ENCODE measurements at regions not wholly inside any gene's neighbourhood (a gene's known extent, or its start where the extent isn't known, plus 50 kb on each side); places are given as distances from the start of the nearest gene placed in this dataset.

DNA sequence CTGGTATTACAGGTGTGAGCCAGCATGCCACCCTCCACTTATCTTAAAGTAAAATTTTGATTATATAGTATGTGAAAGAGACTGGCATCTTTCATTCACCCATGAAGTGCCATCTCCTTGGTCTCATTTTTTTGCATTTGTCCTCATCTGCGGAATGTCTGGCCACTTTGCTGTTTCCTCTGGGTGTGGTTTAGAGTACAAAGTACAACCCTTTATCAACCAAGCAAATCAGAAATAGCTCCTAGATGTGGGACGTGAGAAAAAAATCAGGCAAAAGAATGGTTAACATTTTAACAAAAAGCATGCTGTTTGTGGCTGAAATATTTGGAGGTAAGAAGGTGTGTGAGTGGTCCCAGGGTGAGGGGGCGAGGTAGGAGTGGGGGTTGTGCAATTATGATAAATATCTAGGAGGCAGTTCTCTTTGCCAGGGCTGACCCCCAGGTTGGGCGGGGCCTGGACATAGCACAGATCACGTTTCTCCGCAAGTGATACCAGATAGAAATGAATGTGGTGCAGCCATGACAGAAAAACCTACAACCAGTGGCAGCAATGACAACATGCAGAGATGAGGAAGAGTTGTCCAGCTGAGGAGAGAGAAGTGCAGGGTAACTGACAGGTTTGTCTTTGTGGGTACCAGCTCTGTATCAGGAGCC lies 115.8 kb upstream of the SERTAD2 start:
- DNase-seq (ENCODE audit: low read depth) = no peak

DNA sequence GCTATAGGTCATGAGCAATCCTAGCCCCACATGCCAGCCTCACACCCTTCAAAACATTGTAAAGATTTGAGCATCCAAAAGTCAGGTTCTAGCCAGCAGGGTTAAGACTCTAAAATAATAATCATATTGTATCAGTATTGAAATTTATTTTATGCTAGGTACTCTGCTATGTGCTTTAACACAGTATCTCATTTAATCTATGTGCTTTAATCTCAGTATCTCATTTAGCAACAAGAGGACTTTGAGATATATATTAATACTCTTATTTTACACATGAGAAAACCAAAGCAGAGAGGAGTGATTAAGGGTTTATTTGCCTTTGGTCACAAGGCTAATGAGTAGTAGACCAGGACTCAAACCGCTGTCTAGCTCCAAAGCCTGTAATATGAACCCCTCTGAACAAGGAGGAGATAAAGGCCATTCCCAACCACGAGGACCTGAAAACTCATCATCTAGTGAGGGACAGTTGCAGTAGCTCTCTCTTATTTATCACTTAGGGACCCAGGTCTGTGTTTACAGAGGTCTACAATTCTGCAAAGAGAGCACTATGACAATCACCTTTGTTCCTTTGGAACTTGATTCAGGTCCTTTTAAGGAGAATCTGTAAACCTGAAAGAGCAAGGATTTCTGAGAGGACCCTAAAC lies 116.5 kb upstream of the SERTAD2 start:
- no peak for DNase-seq (ENCODE audit: low read depth)

DNA sequence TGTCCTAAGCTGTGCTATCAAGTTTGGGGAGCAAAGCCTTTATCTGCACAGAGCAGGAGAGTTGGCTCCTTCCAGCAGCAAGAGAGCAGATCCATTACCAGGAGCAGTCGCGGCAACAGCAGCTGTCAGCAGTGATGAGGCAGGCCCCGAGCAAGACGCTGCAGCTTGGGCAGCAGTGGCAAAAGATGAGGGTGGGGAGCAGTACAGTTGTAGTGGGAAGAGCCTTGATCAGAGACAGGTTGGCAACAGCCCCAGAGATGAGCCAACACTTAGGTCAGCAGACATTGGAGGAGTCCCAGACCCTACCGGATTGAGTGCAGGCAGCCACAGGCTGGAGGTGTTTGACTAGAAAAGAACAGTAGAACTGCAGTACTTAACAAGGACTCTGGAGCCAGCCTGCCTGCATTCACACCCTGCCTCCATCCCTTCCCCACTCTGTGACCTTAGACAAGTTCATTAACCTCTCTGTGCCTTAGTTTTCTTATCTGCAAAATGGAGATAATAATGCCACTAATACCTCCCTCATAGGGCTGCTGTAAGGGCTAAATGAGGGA lies 117.1 kb upstream of the SERTAD2 start:
- DNase-seq (ENCODE audit: low read depth) = no peak

GRCh38 chr2:64771737-64772136 lies 118.0 kb upstream of the SERTAD2 start:
- no peak for DNase-seq (ENCODE audit: low read depth)

DNA sequence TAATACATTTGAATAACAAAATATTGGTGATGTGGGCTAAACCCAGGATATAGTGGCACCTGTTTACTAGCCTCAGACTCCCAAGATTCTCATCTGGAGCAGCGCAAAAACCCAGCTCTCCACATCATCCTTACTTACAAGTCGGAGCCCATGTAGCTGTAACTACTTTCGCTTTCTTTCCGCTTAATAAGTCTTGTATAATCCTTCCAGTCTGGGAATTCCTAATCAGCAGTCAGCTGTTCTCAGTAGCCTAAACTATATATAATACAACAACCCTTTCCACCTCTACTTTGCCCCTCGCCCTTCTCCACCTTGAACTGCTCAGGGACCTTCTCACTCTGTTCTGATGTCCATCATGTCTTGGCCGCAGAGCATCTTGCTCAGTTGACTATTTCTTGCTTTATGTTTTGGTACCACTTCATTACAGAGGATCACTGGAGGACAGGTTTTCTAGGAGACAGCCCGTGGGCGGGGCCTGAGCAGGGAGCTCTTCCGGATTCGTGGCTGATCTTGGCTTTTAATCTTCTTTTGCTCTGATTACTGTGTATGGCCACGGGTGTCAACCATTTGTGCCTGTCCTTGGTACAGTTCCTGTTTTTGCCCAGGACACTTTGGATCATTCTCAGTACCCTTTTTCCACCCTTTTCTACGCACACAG lies 119.9 kb upstream of the SERTAD2 start:
- DNase-seq (ENCODE audit: low read depth) = no peak

DNA sequence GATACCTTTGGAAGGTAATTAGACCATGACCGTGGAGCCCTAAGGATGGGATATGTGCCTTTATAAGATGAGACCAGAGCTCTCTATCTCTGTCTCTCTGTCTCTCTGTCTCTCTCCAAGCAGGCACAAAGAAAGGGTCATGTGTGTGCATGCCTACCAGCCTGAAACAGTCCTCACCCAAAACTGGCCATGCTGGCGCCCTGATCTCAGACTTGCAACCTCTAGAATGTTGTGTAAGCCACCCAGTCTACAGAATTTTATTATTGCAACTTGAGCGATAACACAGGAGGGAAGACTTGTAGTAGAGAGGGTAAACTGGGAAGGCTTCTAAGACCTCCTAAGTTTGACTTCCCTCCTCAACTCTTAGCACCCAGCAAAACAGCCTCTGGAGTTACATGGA lies 124.1 kb upstream of the SERTAD2 start:
- no peak for DNase-seq (ENCODE audit: low read depth)

GRCh38 chr2:64779117-64779690 lies 125.5 kb upstream of the SERTAD2 start:
- DNase-seq (ENCODE audit: low read depth) = no peak

DNA sequence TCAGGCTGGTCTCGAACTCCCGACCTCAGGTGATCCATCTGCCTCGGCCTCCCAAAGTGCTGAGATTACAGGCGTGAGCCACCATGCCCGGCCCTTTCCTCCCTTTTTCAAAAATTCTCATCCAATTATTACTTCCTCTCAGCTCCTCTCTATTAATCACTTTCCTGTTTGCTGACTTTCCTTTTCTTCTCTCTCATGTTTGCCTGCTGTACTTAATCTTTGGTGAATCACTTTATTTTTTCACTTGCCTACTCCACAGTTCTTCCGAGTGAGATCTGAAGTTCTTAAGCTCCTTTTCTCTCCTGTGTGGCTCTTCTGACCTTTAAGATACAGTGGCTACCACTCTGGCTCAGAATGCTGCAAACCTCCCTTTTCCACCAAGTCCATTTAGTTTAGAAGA lies 126.3 kb upstream of the SERTAD2 start:
- no peak for DNase-seq (ENCODE audit: low read depth)

DNA sequence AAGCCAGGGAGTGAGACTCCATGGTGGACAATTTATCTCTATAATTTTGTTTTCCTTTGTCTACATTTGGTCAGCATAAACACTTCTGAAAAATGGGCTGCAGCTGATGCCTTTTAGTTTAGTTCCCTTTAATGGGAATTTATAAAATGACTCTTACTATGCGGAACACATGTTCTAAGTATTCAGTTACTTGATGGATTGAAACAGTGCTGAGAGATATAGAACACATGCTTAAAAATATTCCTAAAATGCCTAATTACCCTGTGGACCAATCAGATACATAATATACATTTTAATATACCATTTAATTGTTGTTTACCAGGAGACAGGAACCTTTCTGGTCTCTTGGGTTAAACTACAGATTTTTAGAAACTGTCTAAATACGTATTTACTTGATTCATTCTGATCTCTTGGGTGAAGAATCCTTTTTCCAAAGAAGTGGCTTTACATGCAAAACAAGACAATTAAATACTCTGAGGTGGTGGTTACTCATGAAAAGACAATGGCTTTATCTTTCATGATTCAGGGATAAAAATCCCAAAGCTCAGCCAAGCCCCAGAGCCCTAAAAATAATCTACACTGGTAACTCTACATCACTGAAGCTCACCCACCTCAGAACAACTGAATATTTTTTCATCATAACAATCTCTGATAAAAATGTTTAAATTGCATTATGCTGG lies 128.1 kb upstream of the SERTAD2 start:
- DNase-seq (ENCODE audit: low read depth) = no peak

DNA sequence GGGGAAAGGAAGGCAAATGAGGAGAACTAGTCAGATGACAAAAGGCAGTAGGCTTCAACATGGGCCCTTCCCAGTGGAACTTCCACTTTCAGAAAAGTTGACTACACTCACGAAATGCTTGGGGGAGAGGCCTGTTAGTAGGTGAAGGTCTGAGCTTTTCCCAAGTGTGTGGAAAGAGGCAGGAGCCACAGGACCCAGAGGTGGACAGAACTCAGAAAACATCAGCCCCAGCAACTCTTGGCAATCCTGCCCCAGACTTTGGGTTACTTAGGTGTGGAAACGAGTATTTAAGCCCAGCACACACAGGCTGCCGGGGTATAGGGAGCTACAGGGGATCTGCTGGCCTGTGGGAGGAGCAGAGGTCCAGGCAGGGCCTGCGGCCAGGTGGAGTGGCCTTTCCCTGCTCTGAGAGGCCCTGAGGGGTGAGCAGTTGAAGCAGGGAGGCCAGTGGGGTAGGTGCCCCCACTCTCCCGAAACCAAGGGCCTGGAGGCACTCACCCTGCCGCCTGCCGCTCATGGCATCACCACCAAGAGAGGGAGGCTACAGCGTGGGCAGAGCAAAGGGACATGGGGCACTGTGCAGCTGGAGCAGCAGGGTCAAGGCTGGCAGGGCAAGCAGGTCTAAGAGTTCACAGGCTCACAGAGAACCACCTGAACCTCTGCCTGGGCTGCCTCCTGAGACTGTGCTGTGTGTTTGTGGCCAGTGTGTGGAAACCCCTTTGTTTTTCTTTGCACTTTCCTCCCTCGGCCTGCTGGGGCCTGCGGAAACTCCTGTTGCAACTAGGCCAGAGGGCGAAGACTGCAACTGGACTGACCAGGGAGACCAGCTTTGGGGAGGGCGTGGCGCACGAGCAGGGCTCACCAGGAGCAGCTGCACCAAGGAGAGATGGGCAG lies 130.7 kb upstream of the SERTAD2 start:
- DNase-seq (ENCODE audit: low read depth) = no peak

DNA sequence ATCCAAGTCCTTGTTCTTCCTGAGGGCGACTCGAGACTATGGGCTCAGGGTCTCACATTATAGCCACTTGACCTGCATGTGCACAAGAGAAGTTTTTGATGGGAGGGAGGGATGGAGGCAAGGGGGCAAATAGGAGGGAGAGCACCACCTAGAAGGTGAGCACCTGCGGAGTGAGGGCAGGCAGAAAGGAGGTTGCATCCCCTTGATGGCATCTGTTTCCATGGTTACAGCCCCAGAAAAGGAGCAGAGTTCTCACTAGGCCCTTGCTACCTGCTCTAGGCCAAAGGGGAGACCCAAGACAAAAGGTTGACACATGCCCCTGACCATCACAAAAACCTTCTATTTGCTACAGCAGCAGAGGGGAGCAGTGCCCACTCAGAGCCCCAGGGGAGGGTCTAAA lies 131.5 kb upstream of the SERTAD2 start:
- no peak for DNase-seq (ENCODE audit: low read depth)

DNA sequence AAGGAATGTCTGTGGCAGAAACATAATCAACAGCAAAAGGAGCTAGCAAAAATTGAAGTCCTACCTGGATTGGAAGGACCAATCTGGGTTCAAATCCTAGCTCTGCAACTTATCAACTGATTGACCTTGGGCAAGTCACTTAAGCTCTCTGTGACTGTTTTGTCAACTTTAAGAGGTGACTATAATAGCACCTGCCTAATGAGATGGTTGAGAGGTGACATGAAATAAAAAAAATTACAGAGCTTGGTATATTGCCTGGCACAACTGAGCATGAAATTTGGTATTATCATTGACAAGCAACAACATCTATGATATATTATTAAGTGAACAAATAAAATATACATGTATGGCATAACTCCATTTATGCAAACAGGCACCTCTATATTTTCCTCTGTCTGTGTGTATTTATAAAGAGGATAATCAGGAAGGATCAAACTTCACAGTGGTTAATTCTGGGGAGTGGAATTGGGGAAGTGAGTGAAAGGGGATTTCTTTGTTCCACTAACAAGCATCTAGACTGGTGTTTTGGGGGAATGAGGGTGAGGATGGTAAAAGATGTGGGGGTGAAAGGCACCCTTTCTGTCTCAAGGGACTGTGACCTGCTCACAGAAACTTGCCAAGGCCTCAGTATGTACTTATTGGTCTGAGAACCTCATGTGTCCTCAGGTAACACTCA lies 132.8 kb upstream of the SERTAD2 start:
- no peak for DNase-seq (ENCODE audit: low read depth)

DNA sequence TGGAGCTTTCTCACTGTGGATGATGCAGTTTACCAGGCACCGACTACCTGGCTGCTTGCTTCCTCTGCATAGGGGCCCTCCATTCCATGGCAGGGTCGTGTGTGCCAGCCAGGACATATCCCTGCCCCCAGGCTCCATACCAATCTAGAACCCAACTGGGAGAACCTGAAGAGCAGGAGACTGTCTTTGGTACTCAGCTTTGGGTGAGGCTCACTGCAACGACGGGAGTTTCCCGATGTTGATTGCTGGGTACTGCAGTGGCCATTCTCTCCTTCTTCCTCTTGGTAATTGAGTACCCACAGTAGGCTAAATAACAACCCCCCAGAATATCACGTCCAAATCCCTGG lies 133.3 kb upstream of the SERTAD2 start:
- DNase-seq (ENCODE audit: low read depth) = no peak

GRCh38 chr2:64787698-64788097 lies 134.0 kb upstream of the SERTAD2 start:
- DNase-seq (ENCODE audit: low read depth) = no peak

- DNase-seq (ENCODE audit: low read depth) = no peak
Measured at GRCh38 chr2:64789466-64790320, 136.0 kb upstream of the SERTAD2 start.

DNA sequence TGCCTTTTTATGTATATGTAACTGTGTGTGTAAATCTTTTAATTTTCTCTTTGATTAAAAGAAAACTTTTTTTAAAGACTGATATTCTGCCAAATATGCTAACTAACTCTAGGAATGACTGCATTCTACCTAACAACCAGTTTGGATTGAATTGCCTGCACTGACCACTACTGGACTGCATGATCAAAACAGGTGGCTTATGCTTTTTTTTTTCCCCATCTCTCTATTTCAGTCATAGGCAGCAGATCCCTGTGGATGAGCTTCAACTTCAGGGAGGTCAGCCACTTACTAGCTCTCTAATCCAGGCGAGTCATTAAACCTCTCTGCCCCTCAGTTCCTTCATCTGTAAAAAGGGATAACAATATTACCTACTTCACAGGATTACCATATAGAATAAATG lies 138.6 kb upstream of the SERTAD2 start:
- no peak for DNase-seq (ENCODE audit: low read depth)

GRCh38 chr2:64792995-64793639 lies 139.4 kb upstream of the SERTAD2 start:
- no peak for DNase-seq (ENCODE audit: low read depth)

- no peak for DNase-seq (ENCODE audit: low read depth)
Measured at GRCh38 chr2:64793701-64794100, 140.0 kb upstream of the SERTAD2 start.

DNA sequence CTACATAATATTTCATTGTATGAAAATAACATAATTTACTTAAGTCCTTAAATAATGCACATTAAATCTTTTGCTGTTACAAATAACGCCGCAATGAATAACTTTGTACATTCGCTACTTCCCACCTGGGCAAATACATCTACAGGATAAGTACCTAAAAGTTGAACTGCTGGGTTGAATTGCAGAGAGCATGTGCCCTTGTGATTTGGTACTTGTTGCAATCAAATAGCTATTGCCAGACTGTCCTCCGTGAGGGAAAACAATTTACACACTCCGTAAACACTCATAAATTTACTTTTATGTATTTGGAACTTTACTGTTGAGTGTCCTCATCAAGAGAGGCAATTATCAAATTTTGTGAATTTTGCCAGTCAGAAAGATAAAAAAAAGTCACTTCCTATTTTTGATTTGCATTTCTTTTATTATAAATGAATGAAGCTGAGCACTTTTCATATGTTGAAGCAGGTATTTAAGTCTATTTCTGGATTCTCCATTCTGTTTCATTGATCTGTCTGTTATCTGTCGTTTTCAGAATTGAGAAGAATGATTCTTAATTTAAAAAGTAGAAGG lies 140.8 kb upstream of the SERTAD2 start:
- DNase-seq (ENCODE audit: low read depth) = no peak
